H9 (cell line): ENCODE measurements at regions not wholly inside any gene's neighbourhood (a gene's known extent, or its start where the extent isn't known, plus 50 kb on each side); places are given as distances from the start of the nearest gene placed in this dataset.

ENCODE experiments used
- DNase-seq: peaks from one replicate; pipeline ENCODE4 v3.0.0-alpha.2; 2017
- H2AFZ ChIP-seq: one replicate; pipeline ENCODE4 v1.6.1; 2013; ENCODE audit warnings: mild to moderate bottlenecking, low read length, control low read depth, moderate library complexity
- H2AK5ac ChIP-seq: 2 replicates; pipeline ENCODE4 v1.6.1; 2013; ENCODE audit warnings: low read length, control low read depth, mixed read lengths; ENCODE audit not compliant: insufficient read length
- H2BK120ac ChIP-seq: one replicate; pipeline ENCODE4 v1.6.1; 2013; ENCODE audit warnings: low read depth, mild to moderate bottlenecking, low read length, control low read depth, inconsistent platforms; ENCODE audit not compliant: poor library complexity, severe bottlenecking
- H2BK12ac ChIP-seq: 2 replicates; pipeline ENCODE4 v1.6.1; 2013; ENCODE audit warnings: low read length, control low read depth, mixed read lengths, low read depth; ENCODE audit not compliant: insufficient read length
- H2BK15ac ChIP-seq: 2 replicates; pipeline ENCODE4 v1.6.1; 2013; ENCODE audit warnings: low read depth, low read length, control low read depth
- H2BK20ac ChIP-seq: one replicate; pipeline ENCODE4 v1.6.1; 2013; ENCODE audit warnings: low read depth, mild to moderate bottlenecking, low read length, control low read depth, inconsistent platforms; ENCODE audit not compliant: poor library complexity, severe bottlenecking
- H2BK5ac ChIP-seq: 2 replicates; pipeline ENCODE4 v1.6.1; 2013; ENCODE audit warnings: low read length, control low read depth, mixed read lengths; ENCODE audit not compliant: insufficient read length
- H3K14ac ChIP-seq: 2 replicates; pipeline ENCODE4 v1.6.1; 2013; ENCODE audit warnings: low read length, control low read depth; ENCODE audit not compliant: insufficient read depth
- H3K18ac ChIP-seq: 2 replicates; pipeline ENCODE4 v1.6.1; 2013; ENCODE audit warnings: low read depth, mild to moderate bottlenecking, mixed read lengths, low read length, control low read depth; ENCODE audit not compliant: insufficient read length
- H3K23ac ChIP-seq: 2 replicates; pipeline ENCODE4 v1.6.1; 2013; ENCODE audit warnings: low read length, control low read depth, mixed read lengths, low read depth; ENCODE audit not compliant: insufficient read length
- H3K23me2 ChIP-seq: 2 replicates; pipeline ENCODE4 v1.6.1; 2013; ENCODE audit warnings: low read depth, mild to moderate bottlenecking, mixed read lengths, low read length, control low read depth; ENCODE audit not compliant: insufficient read length, poor library complexity, severe bottlenecking
- H3K27ac ChIP-seq: 2 replicates; pipeline ENCODE4 v1.5.1; 2013; ENCODE audit warnings: low read length, control low read depth, mixed read lengths, low read depth; ENCODE audit not compliant: insufficient read length
- H3K27me3 ChIP-seq: 2 replicates; pipeline ENCODE4 v1.6.1; 2013; ENCODE audit warnings: low read length, control low read depth, inconsistent platforms; ENCODE audit not compliant: insufficient read depth
- H3K4ac ChIP-seq: 2 replicates; pipeline ENCODE4 v1.6.1; 2013; ENCODE audit warnings: low read depth, mild to moderate bottlenecking, control low read depth, inconsistent platforms, low read length, moderate library complexity
- H3K4me1 ChIP-seq: 2 replicates; pipeline ENCODE4 v1.6.1; 2013; ENCODE audit warnings: low read length, control low read depth, inconsistent platforms; ENCODE audit not compliant: insufficient read depth
- H3K4me2 ChIP-seq: 2 replicates; pipeline ENCODE4 v1.6.1; 2013; ENCODE audit warnings: low read length, control low read depth, mixed read lengths; ENCODE audit not compliant: insufficient read length, insufficient read depth
- H3K56ac ChIP-seq: 2 replicates; pipeline ENCODE4 v1.6.1; 2013; ENCODE audit warnings: low read depth, mild to moderate bottlenecking, mixed read lengths, low read length, control low read depth; ENCODE audit not compliant: insufficient read length
- H3K79me1 ChIP-seq: 2 replicates; pipeline ENCODE4 v1.6.1; 2013; ENCODE audit warnings: low read depth, mild to moderate bottlenecking, moderate library complexity, low read length, control low read depth, inconsistent platforms; ENCODE audit not compliant: insufficient read depth, poor library complexity, severe bottlenecking
- H3K79me2 ChIP-seq: 2 replicates; pipeline ENCODE4 v1.6.1; 2013; ENCODE audit warnings: low read length, control low read depth, inconsistent platforms; ENCODE audit not compliant: insufficient read depth
- H3K9ac ChIP-seq: 2 replicates; pipeline ENCODE4 v1.6.1; 2013; ENCODE audit warnings: low read length, control low read depth, mixed read lengths; ENCODE audit not compliant: insufficient read length; ENCODE audit errors: extremely low read depth
- H3K9me3 ChIP-seq: one replicate; pipeline ENCODE4 v1.6.1; 2013; ENCODE audit warnings: low read depth, low read length, inconsistent platforms; ENCODE audit not compliant: control insufficient read depth
- H3T11ph ChIP-seq: one replicate; pipeline ENCODE4 v1.6.1; 2013; ENCODE audit warnings: mild to moderate bottlenecking, low read length, control low read depth, inconsistent platforms
- H4K20me1 ChIP-seq: one replicate; pipeline ENCODE4 v1.6.1; 2013; ENCODE audit not compliant: control insufficient read depth, insufficient read length, insufficient read depth
- H4K5ac ChIP-seq: 2 replicates; pipeline ENCODE4 v1.6.1; 2013; ENCODE audit warnings: low read depth, mild to moderate bottlenecking, mixed read lengths, low read length, control low read depth; ENCODE audit not compliant: insufficient read length
- H4K8ac ChIP-seq: replicated peaks from 2 replicates; pipeline ENCODE4 v1.6.1; 2013; ENCODE audit warnings: low read length, control low read depth, mixed read lengths, low read depth; ENCODE audit not compliant: insufficient read length
- H4K91ac ChIP-seq: 2 replicates; pipeline ENCODE4 v1.6.1; 2013; ENCODE audit warnings: low read depth, mild to moderate bottlenecking, moderate library complexity, mixed read lengths, low read length, control low read depth; ENCODE audit not compliant: insufficient read length
- H3K27ac Mint-ChIP-seq, 3 experiments: 2 replicates in 2 of 3; 3 replicates in 1 of 3; pipeline ENCODE4 v1.8.0; 2020 to 2021; ENCODE audit warnings: mixed read lengths in 3 of 3, mild to moderate bottlenecking in 1 of 3, moderate library complexity in 1 of 3
- H3K27me3 Mint-ChIP-seq: 2 replicates; pipeline ENCODE4 v1.8.0; 2021; ENCODE audit warnings: low read depth, mild to moderate bottlenecking, moderate library complexity, mixed read lengths
- H3K36me3 Mint-ChIP-seq, 3 experiments: 2 replicates in 2 of 3; 3 replicates in 1 of 3; pipeline ENCODE4 v1.8.0; 2020 to 2021; ENCODE audit warnings: low read depth in 3 of 3, mixed read lengths in 3 of 3; ENCODE audit not compliant: insufficient read depth in 1 of 3
- H3K4me1 Mint-ChIP-seq, 2 experiments: 2 replicates each; pipeline ENCODE4 v1.8.0; 2020; ENCODE audit warnings: mixed read lengths in 2 of 2
- H3K4me3 Mint-ChIP-seq, 2 experiments: 2 replicates in 1 of 2; 3 replicates in 1 of 2; pipeline ENCODE4 v1.8.0; 2020 to 2021; ENCODE audit warnings: mild to moderate bottlenecking in 2 of 2, mixed read lengths in 2 of 2, moderate library complexity in 1 of 2
- H3K9me3 Mint-ChIP-seq, 2 experiments: 2 replicates in 1 of 2; 3 replicates in 1 of 2; pipeline ENCODE4 v1.8.0; 2020; ENCODE audit warnings: mild to moderate bottlenecking in 2 of 2, mixed read lengths in 2 of 2, moderate library complexity in 1 of 2
- WGBS: extraction: QIAGEN DNeasy Blood & Tissue Kit; methylation state at CpG from one replicate; pipeline ENCODE4 v1.1.7; 2013; ENCODE audit warnings: missing lambda C conversion rate, low lambda C conversion rate, mixed read lengths; ENCODE audit not compliant: insufficient read length; ENCODE audit errors: extremely low coverage; 5-methylcytosine and 5-hydroxymethylcytosine counted together
- TF ChIP-seq, protein P1 (sequence below): fragments of 200-600 bp; sonication (generic); conservative IDR thresholded peaks from 3 replicates; pipeline ENCODE4 v1.8.0; 2021; ENCODE audit warnings: antibody characterized with exemption, mild to moderate bottlenecking

DNA sequence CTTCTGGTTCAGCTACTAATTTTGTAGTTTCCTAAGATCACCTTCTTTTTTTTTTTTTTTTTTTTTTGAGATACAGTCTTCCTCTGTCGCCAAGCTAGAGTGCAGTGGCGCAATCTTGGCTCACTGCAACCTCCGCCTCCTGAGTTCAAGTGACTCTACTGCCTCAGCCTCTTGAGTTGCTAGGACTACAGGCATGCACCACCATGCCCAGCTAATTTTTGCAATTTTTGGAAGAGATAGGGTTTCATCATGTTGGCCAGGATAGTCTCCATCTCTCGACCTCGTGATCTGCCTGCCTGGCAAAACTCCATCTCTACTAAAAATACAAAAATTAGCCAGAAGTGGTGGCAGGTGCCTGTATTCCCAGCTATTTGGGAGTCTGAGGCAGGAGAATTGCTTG is 301.5 kb upstream of the TFPI start:
- H4K8ac ChIP-seq: no peak overlapping the region
- DNase-seq: no peak
- H3K27me3 ChIP-seq: no peaks in the 10 kb centered on the region
- no peaks in the 10 kb centered on the region for H3K4me1 ChIP-seq
- no peak overlapping the region for H3K4me3 Mint-ChIP-seq
- no peaks in the 10 kb centered on the region for H3K79me2 ChIP-seq
- H3K9me3 ChIP-seq: no peaks in the 10 kb centered on the region
- no peak overlapping the region for H2BK12ac ChIP-seq
- H2BK20ac ChIP-seq: no peak overlapping the region
- no peak overlapping the region for H3K14ac ChIP-seq
- H3K23ac ChIP-seq: no peak overlapping the region
- no peak overlapping the region for H3K9ac ChIP-seq
- TF ChIP-seq, protein P1, sequence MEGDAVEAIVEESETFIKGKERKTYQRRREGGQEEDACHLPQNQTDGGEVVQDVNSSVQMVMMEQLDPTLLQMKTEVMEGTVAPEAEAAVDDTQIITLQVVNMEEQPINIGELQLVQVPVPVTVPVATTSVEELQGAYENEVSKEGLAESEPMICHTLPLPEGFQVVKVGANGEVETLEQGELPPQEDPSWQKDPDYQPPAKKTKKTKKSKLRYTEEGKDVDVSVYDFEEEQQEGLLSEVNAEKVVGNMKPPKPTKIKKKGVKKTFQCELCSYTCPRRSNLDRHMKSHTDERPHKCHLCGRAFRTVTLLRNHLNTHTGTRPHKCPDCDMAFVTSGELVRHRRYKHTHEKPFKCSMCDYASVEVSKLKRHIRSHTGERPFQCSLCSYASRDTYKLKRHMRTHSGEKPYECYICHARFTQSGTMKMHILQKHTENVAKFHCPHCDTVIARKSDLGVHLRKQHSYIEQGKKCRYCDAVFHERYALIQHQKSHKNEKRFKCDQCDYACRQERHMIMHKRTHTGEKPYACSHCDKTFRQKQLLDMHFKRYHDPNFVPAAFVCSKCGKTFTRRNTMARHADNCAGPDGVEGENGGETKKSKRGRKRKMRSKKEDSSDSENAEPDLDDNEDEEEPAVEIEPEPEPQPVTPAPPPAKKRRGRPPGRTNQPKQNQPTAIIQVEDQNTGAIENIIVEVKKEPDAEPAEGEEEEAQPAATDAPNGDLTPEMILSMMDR: no peak
- no peak overlapping the region for H2AK5ac ChIP-seq
- H3K27me3 Mint-ChIP-seq: no peaks in the 10 kb centered on the region
- H3T11ph ChIP-seq: no peak overlapping the region
- no peak overlapping the region for H3K27ac Mint-ChIP-seq
- H3K79me1 ChIP-seq: no peaks in the 10 kb centered on the region
- no peak overlapping the region for H3K4me2 ChIP-seq
- H3K23me2 ChIP-seq: no peaks in the 10 kb centered on the region
- no peak overlapping the region for H3K27ac ChIP-seq
- H3K18ac ChIP-seq: no peak overlapping the region
- no peak overlapping the region for H3K56ac ChIP-seq
- no peaks in the 10 kb centered on the region for H3K4me1 Mint-ChIP-seq
- no peak overlapping the region for H3K4ac ChIP-seq
- H2BK5ac ChIP-seq: no peak overlapping the region
- no peak overlapping the region for H4K5ac ChIP-seq
- H4K20me1 ChIP-seq: no peaks in the 10 kb centered on the region
- no peak overlapping the region for H4K91ac ChIP-seq
- H3K9me3 Mint-ChIP-seq: no peaks in the 10 kb centered on the region
- H2BK15ac ChIP-seq: no peak overlapping the region
- no peak overlapping the region for H2BK120ac ChIP-seq
- no peak overlapping the region for H2AFZ ChIP-seq
- H3K36me3 Mint-ChIP-seq: no peaks in the 10 kb centered on the region
- WGBS: no CpG with 5 or more reads among the region's 5 CpGs
